Vagina (tissue), 2 donors: ENCODE measurements at regions not wholly inside any gene's neighbourhood (a gene's known extent, or its start where the extent isn't known, plus 50 kb on each side); places are given as distances from the start of the nearest gene placed in this dataset.

Experiments
- DNase-seq, 2 donors: peaks; one replicate each; pipeline ENCODE4 v3.0.0-alpha.2; 2017; ENCODE audit errors: extremely low spot score in 2 of 2
- H3K27ac ChIP-seq: fragments of 200-600 bp; sonication (generic); one replicate; pipeline ENCODE4 v1.5.1; 2019
- H3K27me3 ChIP-seq: fragments of 200-600 bp; sonication (generic); one replicate; pipeline ENCODE4 v1.5.1; 2019
- H3K36me3 ChIP-seq, 2 donors: fragments of 200-600 bp; sonication (generic); one replicate each; pipeline ENCODE4 v1.5.1; 2017 to 2019
- H3K4me1 ChIP-seq: fragments of 200-600 bp; sonication (generic); one replicate; pipeline ENCODE4 v1.5.1; 2019
- H3K4me3 ChIP-seq, 2 donors: fragments of 200-600 bp; sonication (generic); 1 replicate in 1 of 2; 2 replicates in 1 of 2; pipeline ENCODE4 v1.5.1; 2016 to 2019
- H3K9me3 ChIP-seq: fragments of 200-600 bp; sonication (generic); one replicate; pipeline ENCODE4 v1.5.1; 2019
- CTCF ChIP-seq, 3 experiments: fragments of 450-650 bp in 2 of 3; fragments of 200-600 bp in 1 of 3; sonication (generic) in 1 of 3; IDR thresholded peaks; one replicate each; pipeline ENCODE4 v1.5.1; 2017 to 2019; ENCODE audit warnings: antibody characterized with exemption in 3 of 3, mild to moderate bottlenecking in 2 of 3, moderate library complexity in 2 of 3
- POLR2A ChIP-seq, 2 donors: fragments of 450-650 bp; IDR thresholded peaks; one replicate each; pipeline ENCODE4 v1.6.1; 2017; ENCODE audit warnings: antibody characterized with exemption in 2 of 2, mild to moderate bottlenecking in 2 of 2, moderate library complexity in 2 of 2
- POLR2AphosphoS5 ChIP-seq, 2 donors: sonication (generic); formaldehyde crosslinking; IDR thresholded peaks; one replicate each; pipeline ENCODE4 v1.9.0; 2017; ENCODE audit warnings: antibody characterized with exemption in 2 of 2, mild to moderate bottlenecking in 2 of 2, low read depth in 1 of 2; ENCODE audit not compliant: insufficient read depth in 1 of 2
- intact Hi-C: fragments of 100-400 bp; cut with DNase I; formaldehyde crosslinking; loops from one replicate; pipeline ENCODE4 v1.15.1; 2023

- Histone ChIP-seq H3K36me3 (no peaks in the 10 kb centered on the region), H3K27ac (no peak overlapping the region), H3K27me3 (no peaks in the 10 kb centered on the region), H3K9me3 (no peaks in the 10 kb centered on the region), H3K4me3 (no peak overlapping the region), H3K4me1 (no peaks in the 10 kb centered on the region)
- TF ChIP-seq POLR2AphosphoS5 (IDR thresholded peaks at IDR 0.05; ENCODE audit: insufficient read depth in 1 of 2, low read depth in 1 of 2), result no peak
- TF ChIP-seq CTCF (IDR thresholded peaks at IDR 0.05), result no peak
- no peak for TF ChIP-seq POLR2A (IDR thresholded peaks at IDR 0.05)
- DNase-seq, result no peak
- intact Hi-C loops, result no loop called here
These were observed 235.7 kb downstream of the EMX2 start for GRCh38 chr10:117778241-117778640.

DNA sequence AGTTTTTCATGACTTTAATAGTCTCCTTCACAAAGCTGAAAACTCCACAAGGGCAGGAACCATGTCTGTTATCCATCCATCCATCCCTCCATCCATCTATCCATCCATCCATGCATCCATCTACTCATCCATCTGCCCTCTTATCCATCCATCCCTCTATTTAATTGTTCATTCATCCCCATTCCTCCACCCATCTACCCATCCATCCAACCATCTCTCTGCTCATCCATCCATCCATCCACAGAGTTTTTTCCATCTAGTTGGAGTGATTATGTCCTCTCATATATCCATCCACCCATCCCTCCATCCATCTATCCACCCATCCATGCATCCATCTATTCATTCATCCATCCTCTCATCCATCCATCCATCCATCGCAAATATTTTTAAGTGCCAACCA is 237.9 kb downstream of the EMX2 start:
- TF ChIP-seq POLR2AphosphoS5 (IDR thresholded peaks at IDR 0.05; ENCODE audit: insufficient read depth in 1 of 2, low read depth in 1 of 2) (no peak), CTCF (IDR thresholded peaks at IDR 0.05) (no peak), POLR2A (IDR thresholded peaks at IDR 0.05) (no peak)
- no peaks in the 10 kb centered on the region for H3K4me1 ChIP-seq
- H3K27ac ChIP-seq, result no peak overlapping the region
- DNase-seq, result no peak
- H3K9me3 ChIP-seq, result no peaks in the 10 kb centered on the region
- intact Hi-C loops, result no loop called here
- no peak overlapping the region for H3K4me3 ChIP-seq
- H3K27me3 ChIP-seq, result no peaks in the 10 kb centered on the region
- no peaks in the 10 kb centered on the region for H3K36me3 ChIP-seq

GRCh38 chr10:117781216-117781831 is 238.8 kb downstream of the EMX2 start:
- no peak overlapping the region for H3K27ac ChIP-seq
- DNase-seq, result no peak
- no peak overlapping the region for H3K4me3 ChIP-seq
- H3K9me3 ChIP-seq, result no peaks in the 10 kb centered on the region
- H3K36me3 ChIP-seq, result no peaks in the 10 kb centered on the region
- H3K4me1 ChIP-seq, result no peaks in the 10 kb centered on the region
- H3K27me3 ChIP-seq, result no peaks in the 10 kb centered on the region
- TF ChIP-seq POLR2AphosphoS5 (IDR thresholded peaks at IDR 0.05; ENCODE audit: insufficient read depth in 1 of 2, low read depth in 1 of 2) (no peak), POLR2A (IDR thresholded peaks at IDR 0.05) (no peak), CTCF (IDR thresholded peaks at IDR 0.05) (no peak)
- intact Hi-C loops, result no loop called here

- H3K27me3 ChIP-seq, result no peaks in the 10 kb centered on the region
- no peak for TF ChIP-seq CTCF (IDR thresholded peaks at IDR 0.05)
- no peak for TF ChIP-seq POLR2AphosphoS5 (IDR thresholded peaks at IDR 0.05; ENCODE audit: insufficient read depth in 1 of 2, low read depth in 1 of 2)
- no peak for TF ChIP-seq POLR2A (IDR thresholded peaks at IDR 0.05)
- H3K4me3 ChIP-seq, result no peak overlapping the region
- no peaks in the 10 kb centered on the region for H3K9me3 ChIP-seq
- intact Hi-C loops, result no loop called here
- H3K4me1 ChIP-seq, result no peaks in the 10 kb centered on the region
- H3K27ac ChIP-seq, result no peak overlapping the region
- no peaks in the 10 kb centered on the region for H3K36me3 ChIP-seq
- DNase-seq, result no peak
These were observed 239.7 kb downstream of the EMX2 start for GRCh38 chr10:117782276-117782675.

GRCh38 chr10:117783698-117784395 is 241.3 kb downstream of the EMX2 start:
- no peak overlapping the region for H3K4me3 ChIP-seq
- H3K36me3 ChIP-seq, result no peaks in the 10 kb centered on the region
- no peaks in the 10 kb centered on the region for H3K4me1 ChIP-seq
- intact Hi-C loops, result no loop called here
- H3K9me3 ChIP-seq, result no peaks in the 10 kb centered on the region
- H3K27me3 ChIP-seq, result no peaks in the 10 kb centered on the region
- no peak for DNase-seq
- no peak overlapping the region for H3K27ac ChIP-seq
- TF ChIP-seq POLR2AphosphoS5 (IDR thresholded peaks at IDR 0.05; ENCODE audit: insufficient read depth in 1 of 2, low read depth in 1 of 2), result no peak
- TF ChIP-seq CTCF (IDR thresholded peaks at IDR 0.05), result no peak
